HG03575 (cell line): ENCODE measurements at regions not wholly inside any gene's neighbourhood (a gene's known extent, or its start where the extent isn't known, plus 50 kb on each side); places are given as distances from the start of the nearest gene placed in this dataset.

ENCODE experiments used
- ATAC-seq: cut with Tn5 transposase; IDR thresholded peaks from one replicate; pipeline ENCODE4 v1.9.1; 2021; ENCODE audit not compliant: unreplicated experiment, insufficient number of reproducible peaks, low FRiP score; ENCODE audit errors: extremely low read depth

- ATAC-seq: no peak
Measured at GRCh38 chr10:6365384-6365783, 162.7 kb downstream of the PFKFB3 start.
